OCI-LY1 (cell line): ENCODE measurements at regions not wholly inside any gene's neighbourhood (a gene's known extent, or its start where the extent isn't known, plus 50 kb on each side); places are given as distances from the start of the nearest gene placed in this dataset.

Experiments used
- CTCF ChIP-seq: fragments of 200-600 bp; sonication (generic), shearing (Covaris generic); IDR thresholded peaks from 2 replicates; pipeline ENCODE4 v1.5.1; 2017; ENCODE audit warnings: mild to moderate bottlenecking, antibody characterized with exemption, low read length, moderate library complexity, mixed read lengths
- EZH2 ChIP-seq: fragments of 200-600 bp; sonication (generic), shearing (Covaris generic); IDR thresholded peaks from 2 replicates; pipeline ENCODE4 v1.8.0; 2017; ENCODE audit warnings: borderline replicate concordance, mixed run types, mild to moderate bottlenecking, antibody characterized with exemption, low read length, moderate library complexity, mixed read lengths

GRCh38 chr14:85822236-85822635 is 292.3 kb downstream of the FLRT2 start:
- TF ChIP-seq CTCF: no peak
- no peak for TF ChIP-seq EZH2
